Fibroblast of lung (primary cell): ENCODE measurements at regions not wholly inside any gene's neighbourhood (a gene's known extent, or its start where the extent isn't known, plus 50 kb on each side); places are given as distances from the start of the nearest gene placed in this dataset.

ENCODE experiments used
- DNase-seq, 2 donors: peaks; one replicate each; pipeline versions ENCODE4 v3.0.0 to v3.0.0-alpha.2; 2010; ENCODE audit warnings: low read depth in 2 of 2
- H2AFZ ChIP-seq: 2 replicates; pipeline ENCODE4 v1.5.1; 2012; ENCODE audit warnings: low read length, control low read depth, inconsistent platforms
- H3K27ac ChIP-seq: 2 replicates; pipeline ENCODE4 v1.5.1; 2011; ENCODE audit warnings: low read length, control low read depth; ENCODE audit not compliant: insufficient read depth
- H3K27me3 ChIP-seq: 2 replicates; pipeline ENCODE4 v1.5.1; 2011; ENCODE audit warnings: mild to moderate bottlenecking, low read length; ENCODE audit not compliant: control insufficient read depth, insufficient read depth
- H3K36me3 ChIP-seq: 2 replicates; pipeline ENCODE4 v1.5.1; 2011; ENCODE audit warnings: low read length; ENCODE audit not compliant: control insufficient read depth, insufficient read depth
- H3K4me1 ChIP-seq: 2 replicates; pipeline ENCODE4 v1.5.1; 2011; ENCODE audit warnings: low read length; ENCODE audit not compliant: control insufficient read depth, insufficient read depth; ENCODE audit errors: extremely low read depth
- H3K4me2 ChIP-seq: 2 replicates; pipeline ENCODE4 v1.5.1; 2011; ENCODE audit warnings: low read length, control low read depth; ENCODE audit not compliant: insufficient read depth; ENCODE audit errors: extremely low read depth
- H3K4me3 ChIP-seq, 4 experiments: fragments of 200-600 bp in 1 of 4; sonication (generic) in 1 of 4; replicated peaks in 1 of 4; 2 replicates each; pipeline ENCODE4 v1.5.1; 2011 to 2016; ENCODE audit warnings: low read length in 4 of 4, low read depth in 3 of 4, mild to moderate bottlenecking in 3 of 4, control low read depth in 2 of 4, inconsistent platforms in 1 of 4, mixed read lengths in 1 of 4; ENCODE audit not compliant: insufficient read depth in 1 of 4; ENCODE audit errors: control extremely low read depth in 1 of 4
- H3K79me2 ChIP-seq: 2 replicates; pipeline ENCODE4 v1.5.1; 2012; ENCODE audit warnings: mild to moderate bottlenecking, low read length, inconsistent platforms; ENCODE audit not compliant: control insufficient read depth, insufficient read depth
- H3K9ac ChIP-seq: 2 replicates; pipeline ENCODE4 v1.5.1; 2011; ENCODE audit warnings: mild to moderate bottlenecking, low read length, control low read depth; ENCODE audit not compliant: insufficient read depth
- H3K9me3 ChIP-seq: 2 replicates; pipeline ENCODE4 v1.5.1; 2012; ENCODE audit warnings: low read depth, low read length; ENCODE audit not compliant: control insufficient read depth, insufficient read depth
- H4K20me1 ChIP-seq: 2 replicates; pipeline ENCODE4 v1.5.1; 2011; ENCODE audit warnings: low read length; ENCODE audit not compliant: control insufficient read depth, insufficient read depth; ENCODE audit errors: extremely low read depth
- CTCF ChIP-seq, 2 donors: IDR thresholded peaks in 1 of 2; conservative IDR thresholded peaks in 1 of 2; 1 replicate in 1 of 2; 2 replicates in 1 of 2; pipeline ENCODE4 v1.5.1; 2011 to 2012; ENCODE audit warnings: low read length in 2 of 2, control low read depth in 1 of 2, inconsistent platforms in 1 of 2, low read depth in 1 of 2, mild to moderate bottlenecking in 1 of 2
- EZH2 ChIP-seq: IDR thresholded peaks from 2 replicates; pipeline ENCODE4 v1.5.1; 2012; ENCODE audit warnings: low read length, control low read depth, mild to moderate bottlenecking; ENCODE audit errors: missing control alignments

DNA sequence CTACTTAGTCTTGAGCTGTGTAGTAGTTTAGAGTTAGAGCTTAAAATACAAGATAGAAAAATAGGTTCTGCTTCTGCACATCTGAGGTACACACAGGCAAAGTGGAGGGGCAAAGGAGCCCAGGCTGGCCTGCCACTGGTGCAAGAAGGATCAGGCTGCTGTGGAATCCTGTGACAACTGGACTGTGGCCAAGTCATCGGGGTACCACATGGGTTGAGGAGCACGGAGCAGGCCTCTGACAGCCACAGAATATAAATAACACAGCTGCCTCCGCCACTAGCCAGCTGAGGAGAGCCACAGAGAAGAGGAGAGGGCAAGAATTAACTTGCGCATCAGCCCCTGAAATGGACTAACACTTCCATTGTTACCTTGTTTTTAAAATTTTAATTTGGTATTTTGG lies 206.0 kb upstream of the MARCKS start:
- Histone ChIP-seq H3K4me2 (no peak overlapping the region), H3K27me3 (no peaks in the 10 kb centered on the region), H3K4me3 (no peak overlapping the region), H3K9me3 (no peaks in the 10 kb centered on the region), H3K27ac (no peak overlapping the region), H3K4me1 (no peaks in the 10 kb centered on the region), H4K20me1 (no peaks in the 10 kb centered on the region), H2AFZ (no peak overlapping the region), H3K36me3 (no peaks in the 10 kb centered on the region), H3K9ac (no peak overlapping the region), H3K79me2 (no peaks in the 10 kb centered on the region)
- no peak for TF ChIP-seq CTCF (conservative IDR thresholded peaks at IDR 0.05 in 1 of 2, IDR thresholded peaks at IDR 0.05 in 1 of 2; ENCODE audit: low read depth in 1 of 2, low read length in 2 of 2)
- no peak for TF ChIP-seq EZH2
- peak in 1 of 2 donors; percentile 18 for DNase-seq

- H4K20me1 ChIP-seq = no peaks in the 10 kb centered on the region
- H3K4me2 ChIP-seq = no peak overlapping the region
- no peak for TF ChIP-seq CTCF (conservative IDR thresholded peaks at IDR 0.05 in 1 of 2, IDR thresholded peaks at IDR 0.05 in 1 of 2; ENCODE audit: low read depth in 1 of 2, low read length in 2 of 2)
- no peak for TF ChIP-seq EZH2
- no peak overlapping the region for H2AFZ ChIP-seq
- H3K4me1 ChIP-seq = no peaks in the 10 kb centered on the region
- H3K27ac ChIP-seq = no peak overlapping the region
- H3K9ac ChIP-seq = no peak overlapping the region
- no peaks in the 10 kb centered on the region for H3K36me3 ChIP-seq
- H3K79me2 ChIP-seq = no peaks in the 10 kb centered on the region
- H3K27me3 ChIP-seq = no peaks in the 10 kb centered on the region
- H3K9me3 ChIP-seq = no peaks in the 10 kb centered on the region
- H3K4me3 ChIP-seq = no peak overlapping the region
- DNase-seq = no peak
Measured at GRCh38 chr6:113651920-113652319, 205.2 kb upstream of the MARCKS start.

- no peak for TF ChIP-seq CTCF (conservative IDR thresholded peaks at IDR 0.05 in 1 of 2, IDR thresholded peaks at IDR 0.05 in 1 of 2; ENCODE audit: low read depth in 1 of 2, low read length in 2 of 2)
- no peak for TF ChIP-seq EZH2
- Histone ChIP-seq H3K9ac (no peak overlapping the region), H3K79me2 (no peaks in the 10 kb centered on the region), H3K27me3 (no peaks in the 10 kb centered on the region), H3K4me1 (no peaks in the 10 kb centered on the region), H2AFZ (no peak overlapping the region), H3K9me3 (no peaks in the 10 kb centered on the region), H3K36me3 (no peaks in the 10 kb centered on the region), H3K27ac (no peak overlapping the region), H3K4me2 (no peak overlapping the region), H3K4me3 (no peak overlapping the region), H4K20me1 (no peaks in the 10 kb centered on the region)
- no peak for DNase-seq
Measured at GRCh38 chr6:113653275-113653674, 203.9 kb upstream of the MARCKS start.
